Vagina (tissue), 2 donors: ENCODE measurements at regions not wholly inside any gene's neighbourhood (a gene's known extent, or its start where the extent isn't known, plus 50 kb on each side); places are given as distances from the start of the nearest gene placed in this dataset.

Experiments
- DNase-seq, 2 donors: peaks; one replicate each; pipeline ENCODE4 v3.0.0-alpha.2; 2017; ENCODE audit errors: extremely low spot score in 2 of 2
- H3K27ac ChIP-seq: fragments of 200-600 bp; sonication (generic); one replicate; pipeline ENCODE4 v1.5.1; 2019
- H3K27me3 ChIP-seq: fragments of 200-600 bp; sonication (generic); one replicate; pipeline ENCODE4 v1.5.1; 2019
- H3K36me3 ChIP-seq, 2 donors: fragments of 200-600 bp; sonication (generic); one replicate each; pipeline ENCODE4 v1.5.1; 2017 to 2019
- H3K4me1 ChIP-seq: fragments of 200-600 bp; sonication (generic); one replicate; pipeline ENCODE4 v1.5.1; 2019
- H3K4me3 ChIP-seq, 2 donors: fragments of 200-600 bp; sonication (generic); 1 replicate in 1 of 2; 2 replicates in 1 of 2; pipeline ENCODE4 v1.5.1; 2016 to 2019
- H3K9me3 ChIP-seq: fragments of 200-600 bp; sonication (generic); one replicate; pipeline ENCODE4 v1.5.1; 2019
- POLR2A ChIP-seq, 2 donors: fragments of 450-650 bp; IDR thresholded peaks; one replicate each; pipeline ENCODE4 v1.6.1; 2017; ENCODE audit warnings: antibody characterized with exemption in 2 of 2, mild to moderate bottlenecking in 2 of 2, moderate library complexity in 2 of 2
- POLR2AphosphoS5 ChIP-seq, 2 donors: sonication (generic); formaldehyde crosslinking; IDR thresholded peaks; one replicate each; pipeline ENCODE4 v1.9.0; 2017; ENCODE audit warnings: antibody characterized with exemption in 2 of 2, mild to moderate bottlenecking in 2 of 2, low read depth in 1 of 2; ENCODE audit not compliant: insufficient read depth in 1 of 2
- intact Hi-C: fragments of 100-400 bp; cut with DNase I; formaldehyde crosslinking; loops from one replicate; pipeline ENCODE4 v1.15.1; 2023
- TF ChIP-seq, protein P1 (sequence below), 3 experiments: fragments of 450-650 bp in 2 of 3; fragments of 200-600 bp in 1 of 3; sonication (generic) in 1 of 3; IDR thresholded peaks; one replicate each; pipeline ENCODE4 v1.5.1; 2017 to 2019; ENCODE audit warnings: antibody characterized with exemption in 3 of 3, mild to moderate bottlenecking in 2 of 3, moderate library complexity in 2 of 3

- Histone ChIP-seq H3K27ac (no peak overlapping the region), H3K4me3 (no peak overlapping the region), H3K27me3 (no peaks in the 10 kb centered on the region), H3K36me3 (no peaks in the 10 kb centered on the region), H3K4me1 (no peaks in the 10 kb centered on the region), H3K9me3 (no peaks in the 10 kb centered on the region)
- no peak for DNase-seq
- intact Hi-C loops = no loop called here
- TF ChIP-seq POLR2A (IDR thresholded peaks at IDR 0.05) (no peak), POLR2AphosphoS5 (IDR thresholded peaks at IDR 0.05; ENCODE audit: insufficient read depth in 1 of 2, low read depth in 1 of 2) (no peak)
- TF ChIP-seq, protein P1, sequence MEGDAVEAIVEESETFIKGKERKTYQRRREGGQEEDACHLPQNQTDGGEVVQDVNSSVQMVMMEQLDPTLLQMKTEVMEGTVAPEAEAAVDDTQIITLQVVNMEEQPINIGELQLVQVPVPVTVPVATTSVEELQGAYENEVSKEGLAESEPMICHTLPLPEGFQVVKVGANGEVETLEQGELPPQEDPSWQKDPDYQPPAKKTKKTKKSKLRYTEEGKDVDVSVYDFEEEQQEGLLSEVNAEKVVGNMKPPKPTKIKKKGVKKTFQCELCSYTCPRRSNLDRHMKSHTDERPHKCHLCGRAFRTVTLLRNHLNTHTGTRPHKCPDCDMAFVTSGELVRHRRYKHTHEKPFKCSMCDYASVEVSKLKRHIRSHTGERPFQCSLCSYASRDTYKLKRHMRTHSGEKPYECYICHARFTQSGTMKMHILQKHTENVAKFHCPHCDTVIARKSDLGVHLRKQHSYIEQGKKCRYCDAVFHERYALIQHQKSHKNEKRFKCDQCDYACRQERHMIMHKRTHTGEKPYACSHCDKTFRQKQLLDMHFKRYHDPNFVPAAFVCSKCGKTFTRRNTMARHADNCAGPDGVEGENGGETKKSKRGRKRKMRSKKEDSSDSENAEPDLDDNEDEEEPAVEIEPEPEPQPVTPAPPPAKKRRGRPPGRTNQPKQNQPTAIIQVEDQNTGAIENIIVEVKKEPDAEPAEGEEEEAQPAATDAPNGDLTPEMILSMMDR (IDR thresholded peaks at IDR 0.05) = no peak
Measured at GRCh38 chr9:86809759-86810367, 137.4 kb downstream of the GAS1 start.

- Histone ChIP-seq H3K4me3 (no peak overlapping the region), H3K4me1 (no peaks in the 10 kb centered on the region), H3K27ac (no peak overlapping the region), H3K27me3 (no peaks in the 10 kb centered on the region), H3K36me3 (no peaks in the 10 kb centered on the region), H3K9me3 (no peaks in the 10 kb centered on the region)
- intact Hi-C loops = no loop called here
- no peak for DNase-seq
- TF ChIP-seq POLR2A (IDR thresholded peaks at IDR 0.05) = no peak
Measured at GRCh38 chr9:86809151-86809550, 138.2 kb downstream of the GAS1 start.

- Histone ChIP-seq H3K4me1 (no peaks in the 10 kb centered on the region), H3K9me3 (no peaks in the 10 kb centered on the region), H3K4me3 (no peak overlapping the region), H3K27me3 (no peaks in the 10 kb centered on the region), H3K27ac (no peak overlapping the region), H3K36me3 (no peaks in the 10 kb centered on the region)
- no peak for DNase-seq
- TF ChIP-seq POLR2AphosphoS5 (IDR thresholded peaks at IDR 0.05; ENCODE audit: insufficient read depth in 1 of 2, low read depth in 1 of 2) = no peak
- no peak for TF ChIP-seq POLR2A (IDR thresholded peaks at IDR 0.05)
- TF ChIP-seq, protein P1 (IDR thresholded peaks at IDR 0.05) = no peak
- intact Hi-C loops = no loop called here
Measured at GRCh38 chr9:86807367-86807976, 139.8 kb downstream of the GAS1 start.

DNA sequence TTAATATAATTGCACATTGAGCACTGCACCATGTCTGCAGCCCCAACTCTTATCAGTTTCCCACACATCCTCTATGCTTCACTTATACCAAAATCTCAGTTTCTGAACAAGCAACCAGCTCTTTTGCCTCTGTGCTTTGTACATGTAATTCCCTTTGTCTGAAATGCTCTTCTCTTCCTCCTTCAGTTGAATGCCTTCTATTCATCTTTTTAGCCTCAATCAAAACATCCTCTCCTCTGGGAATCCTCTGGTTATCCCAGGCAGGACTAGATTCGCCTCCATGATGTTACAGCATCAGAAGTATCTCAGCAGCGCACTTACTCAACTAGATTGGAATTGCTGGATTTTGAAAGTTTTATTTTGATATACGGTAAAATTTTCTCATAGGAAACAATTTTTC, 143.3 kb downstream of the GAS1 start:
- peaks cover 15% of the 10 kb centered on the region for H3K4me1 ChIP-seq
- no peak overlapping the region for H3K4me3 ChIP-seq
- no peak for DNase-seq
- H3K27me3 ChIP-seq = no peaks in the 10 kb centered on the region
- H3K9me3 ChIP-seq = no peaks in the 10 kb centered on the region
- no peaks in the 10 kb centered on the region for H3K36me3 ChIP-seq
- no peak overlapping the region for H3K27ac ChIP-seq
- intact Hi-C loops = no loop called here
- TF ChIP-seq POLR2AphosphoS5 (IDR thresholded peaks at IDR 0.05; ENCODE audit: insufficient read depth in 1 of 2, low read depth in 1 of 2) = no peak
- TF ChIP-seq POLR2A (IDR thresholded peaks at IDR 0.05) = no peak
- TF ChIP-seq, protein P1 (IDR thresholded peaks at IDR 0.05) = no peak

- TF ChIP-seq POLR2A (IDR thresholded peaks at IDR 0.05) (no peak), POLR2AphosphoS5 (IDR thresholded peaks at IDR 0.05; ENCODE audit: insufficient read depth in 1 of 2, low read depth in 1 of 2) (no peak)
- TF ChIP-seq, protein P1 (IDR thresholded peaks at IDR 0.05) = no peak
- no peaks in the 10 kb centered on the region for H3K27me3 ChIP-seq
- H3K4me1 ChIP-seq = peaks cover 15% of the 10 kb centered on the region
- no peak overlapping the region for H3K4me3 ChIP-seq
- intact Hi-C loops = no loop called here
- H3K9me3 ChIP-seq = no peaks in the 10 kb centered on the region
- DNase-seq = no peak
- no peak overlapping the region for H3K27ac ChIP-seq
- no peaks in the 10 kb centered on the region for H3K36me3 ChIP-seq
Measured at GRCh38 chr9:86802900-86803673, 144.2 kb downstream of the GAS1 start.
